ENCODE measurements at regions not wholly inside any gene's neighbourhood (a gene's known extent, or its start where the extent isn't known, plus 50 kb on each side); places are given as distances from the start of the nearest gene placed in this dataset.

GRCh38 chr13:91117351-91117750 is 230.1 kb upstream of the MIR17HG start:
- H3K4me3 ChIP-seq = no peak overlapping the region
- DNase-seq (no peak), ATAC-seq (no peak)
- TF ChIP-seq CTCF (IDR thresholded peaks at IDR 0.05) (no peak), POLR2A (IDR thresholded peaks at IDR 0.05) (no peak)
- H3K36me3 ChIP-seq = no peaks in the 10 kb centered on the region
- no peaks in the 10 kb centered on the region for H3K27me3 ChIP-seq
- H3K9me3 ChIP-seq = no peaks in the 10 kb centered on the region
- no peaks in the 10 kb centered on the region for H3K4me1 ChIP-seq
- 32% methylated on average over 2 of the region's 2 CpGs for WGBS (ENCODE audit: insufficient coverage, low coverage, low lambda C conversion rate, missing lambda C conversion rate)
- intact Hi-C loops (cut with DNase I) = no loop called here
- no peak overlapping the region for H3K27ac ChIP-seq

- H3K9me3 ChIP-seq = no peaks in the 10 kb centered on the region
- ATAC-seq (no peak), DNase-seq (no peak)
- no peak overlapping the region for H3K4me3 ChIP-seq
- intact Hi-C loops (cut with DNase I) = no loop called here
- H3K27me3 ChIP-seq = no peaks in the 10 kb centered on the region
- H3K36me3 ChIP-seq = no peaks in the 10 kb centered on the region
- H3K4me1 ChIP-seq = no peaks in the 10 kb centered on the region
- no peak overlapping the region for H3K27ac ChIP-seq
- TF ChIP-seq POLR2A (IDR thresholded peaks at IDR 0.05) = no peak
- TF ChIP-seq CTCF (IDR thresholded peaks at IDR 0.05) = no peak
- 56% methylated on average over 3 of the region's 3 CpGs for WGBS (ENCODE audit: insufficient coverage, low coverage, low lambda C conversion rate, missing lambda C conversion rate)
These were observed 227.8 kb upstream of the MIR17HG start for GRCh38 chr13:91119643-91120042.

GRCh38 chr13:91122766-91123165 is 224.7 kb upstream of the MIR17HG start:
- Histone ChIP-seq H3K27ac (no peak overlapping the region), H3K36me3 (no peaks in the 10 kb centered on the region), H3K4me1 (no peaks in the 10 kb centered on the region), H3K27me3 (no peaks in the 10 kb centered on the region), H3K4me3 (no peak overlapping the region), H3K9me3 (no peaks in the 10 kb centered on the region)
- 71% methylated on average over 1 of the region's 1 CpG for WGBS (ENCODE audit: insufficient coverage, low coverage, low lambda C conversion rate, missing lambda C conversion rate)
- TF ChIP-seq CTCF (IDR thresholded peaks at IDR 0.05) = no peak
- no peak for TF ChIP-seq POLR2A (IDR thresholded peaks at IDR 0.05)
- ATAC-seq = no peak
- DNase-seq = no peak
- intact Hi-C loops (cut with DNase I) = no loop called here

- Histone ChIP-seq H3K36me3 (no peaks in the 10 kb centered on the region), H3K27me3 (no peaks in the 10 kb centered on the region), H3K9me3 (no peaks in the 10 kb centered on the region), H3K4me1 (no peaks in the 10 kb centered on the region), H3K4me3 (no peak overlapping the region), H3K27ac (no peak overlapping the region)
- intact Hi-C loops (cut with DNase I) = no loop called here
- no peak for DNase-seq
- TF ChIP-seq CTCF (IDR thresholded peaks at IDR 0.05) (no peak), POLR2A (IDR thresholded peaks at IDR 0.05) (no peak)
- no peak for ATAC-seq
- 16% methylated on average over 5 of the region's 5 CpGs for WGBS (ENCODE audit: insufficient coverage, low coverage, low lambda C conversion rate, missing lambda C conversion rate)
These were observed 223.9 kb upstream of the MIR17HG start for GRCh38 chr13:91123456-91124127.

- Histone ChIP-seq H3K4me3 (no peak overlapping the region), H3K9me3 (no peaks in the 10 kb centered on the region), H3K27me3 (no peaks in the 10 kb centered on the region), H3K36me3 (no peaks in the 10 kb centered on the region), H3K27ac (no peak overlapping the region), H3K4me1 (no peaks in the 10 kb centered on the region)
- DNase-seq (no peak), ATAC-seq (no peak)
- TF ChIP-seq CTCF (IDR thresholded peaks at IDR 0.05) (no peak), POLR2A (IDR thresholded peaks at IDR 0.05) (no peak)
- intact Hi-C loops (cut with DNase I) = no loop called here
- 36% methylated on average over 3 of the region's 4 CpGs for WGBS (ENCODE audit: insufficient coverage, low coverage, low lambda C conversion rate, missing lambda C conversion rate)
These were observed 220.7 kb upstream of the MIR17HG start for GRCh38 chr13:91126806-91127205.
